Trophoblast cell (in vitro differentiated cells and primary cell): ENCODE measurements at regions not wholly inside any gene's neighbourhood (a gene's known extent, or its start where the extent isn't known, plus 50 kb on each side); places are given as distances from the start of the nearest gene placed in this dataset.
A peak's percentile ranks its signal among the peaks of the same experiment; 100 is the strongest.

Source experiments
- DNase-seq, 2 donors: peaks; one replicate each; pipeline ENCODE4 v3.0.0-alpha.2; 2016
- H2AFZ ChIP-seq: 2 replicates; pipeline ENCODE4 v1.6.1; 2013; ENCODE audit warnings: low read length, moderate library complexity, mild to moderate bottlenecking; ENCODE audit not compliant: insufficient read depth, poor library complexity
- H2AK5ac ChIP-seq: 2 replicates; pipeline ENCODE4 v1.6.1; 2013; ENCODE audit warnings: mild to moderate bottlenecking, low read length
- H2BK120ac ChIP-seq: 2 replicates; pipeline ENCODE4 v1.6.1; 2013; ENCODE audit warnings: low read length, mild to moderate bottlenecking, moderate library complexity; ENCODE audit not compliant: insufficient read depth, poor library complexity
- H2BK12ac ChIP-seq: 2 replicates; pipeline ENCODE4 v1.6.1; 2013; ENCODE audit warnings: mild to moderate bottlenecking, low read length, moderate library complexity
- H2BK5ac ChIP-seq: 2 replicates; pipeline ENCODE4 v1.6.1; 2013; ENCODE audit warnings: low read length, low read depth, moderate library complexity, mild to moderate bottlenecking; ENCODE audit not compliant: poor library complexity
- H3K14ac ChIP-seq: 2 replicates; pipeline ENCODE4 v1.6.1; 2013; ENCODE audit warnings: mild to moderate bottlenecking, low read length
- H3K18ac ChIP-seq: 2 replicates; pipeline ENCODE4 v1.6.1; 2013; ENCODE audit warnings: mild to moderate bottlenecking, low read length
- H3K23ac ChIP-seq: 2 replicates; pipeline ENCODE4 v1.6.1; 2013; ENCODE audit warnings: low read length
- H3K27ac ChIP-seq: 2 replicates; pipeline ENCODE4 v1.5.1; 2013; ENCODE audit warnings: low read depth, mild to moderate bottlenecking, inconsistent platforms, low read length, moderate library complexity
- H3K27me3 ChIP-seq: 2 replicates; pipeline ENCODE4 v1.6.1; 2013; ENCODE audit warnings: inconsistent platforms, mild to moderate bottlenecking, low read length, moderate library complexity; ENCODE audit not compliant: insufficient read depth
- H3K36me3 ChIP-seq, 2 experiments: 1 replicate in 1 of 2; 2 replicates in 1 of 2; pipeline ENCODE4 v1.6.1; 2013; ENCODE audit warnings: low read length in 2 of 2, mild to moderate bottlenecking in 2 of 2, moderate library complexity in 1 of 2; ENCODE audit not compliant: insufficient read depth in 2 of 2, control insufficient read depth in 1 of 2
- H3K4ac ChIP-seq: 2 replicates; pipeline ENCODE4 v1.6.1; 2013; ENCODE audit warnings: low read depth, mild to moderate bottlenecking, low read length, moderate library complexity
- H3K4me1 ChIP-seq, 2 experiments: 1 replicate in 1 of 2; 2 replicates in 1 of 2; pipeline ENCODE4 v1.6.1; 2013; ENCODE audit warnings: low read length in 2 of 2, mild to moderate bottlenecking in 2 of 2, moderate library complexity in 1 of 2; ENCODE audit not compliant: insufficient read depth in 2 of 2, control insufficient read depth in 1 of 2
- H3K4me2 ChIP-seq: 2 replicates; pipeline ENCODE4 v1.6.1; 2013; ENCODE audit warnings: inconsistent platforms, mild to moderate bottlenecking, low read length, moderate library complexity
- H3K4me3 ChIP-seq: 2 replicates; pipeline ENCODE4 v1.5.1; 2013; ENCODE audit warnings: mild to moderate bottlenecking, low read depth, low read length, inconsistent platforms
- H3K79me1 ChIP-seq: one replicate; pipeline ENCODE4 v1.6.1; 2013; ENCODE audit warnings: low read length
- H3K79me2 ChIP-seq: 2 replicates; pipeline ENCODE4 v1.6.1; 2013; ENCODE audit warnings: low read length, mild to moderate bottlenecking; ENCODE audit not compliant: control insufficient read depth, insufficient read depth, poor library complexity
- H3K9ac ChIP-seq: 2 replicates; pipeline ENCODE4 v1.6.1; 2013; ENCODE audit warnings: mild to moderate bottlenecking, low read length
- H3K9me3 ChIP-seq: 2 replicates; pipeline ENCODE4 v1.6.1; 2013; ENCODE audit warnings: low read depth, mild to moderate bottlenecking, control low read depth, inconsistent platforms, low read length; ENCODE audit not compliant: insufficient read depth
- H4K12ac ChIP-seq: 2 replicates; pipeline ENCODE4 v1.6.1; 2013; ENCODE audit warnings: low read depth, mild to moderate bottlenecking, low read length, moderate library complexity
- H4K8ac ChIP-seq: 2 replicates; pipeline ENCODE4 v1.6.1; 2013; ENCODE audit warnings: low read depth, mild to moderate bottlenecking, low read length, moderate library complexity
- H4K91ac ChIP-seq: one replicate; pipeline ENCODE4 v1.6.1; 2013; ENCODE audit warnings: low read depth, mild to moderate bottlenecking, low read length, moderate library complexity
- WGBS: extraction: QIAGEN DNeasy Blood & Tissue Kit; methylation state at CpG from one replicate; pipeline ENCODE4 v1.1.7; 2013; ENCODE audit warnings: missing lambda C conversion rate; ENCODE audit not compliant: insufficient read length, insufficient coverage; ENCODE audit errors: extremely low coverage; 5-methylcytosine and 5-hydroxymethylcytosine counted together

DNA sequence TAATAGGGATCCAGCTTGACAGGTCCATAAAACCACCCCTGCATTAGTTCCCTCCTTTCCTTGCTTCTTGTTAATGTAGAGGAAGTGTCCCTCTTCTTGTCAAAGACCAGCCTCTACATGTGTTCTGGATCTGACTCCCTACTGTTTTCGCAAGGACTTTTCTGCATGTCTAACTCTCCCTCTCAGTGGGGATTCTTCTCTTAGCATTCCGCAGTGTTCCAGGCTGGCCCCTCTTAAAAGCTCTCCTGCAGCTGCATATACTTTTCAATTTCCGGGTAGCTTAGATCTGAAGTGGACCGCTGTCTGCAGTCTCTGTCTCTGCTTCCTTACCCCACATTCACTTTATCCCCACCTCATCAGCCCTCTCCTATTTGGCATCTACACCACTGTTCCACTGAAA lies 96.1 kb upstream of the MAN1A1 start:
- H3K4ac ChIP-seq = no peak overlapping the region
- peak overlapping the region; percentile 12 for H3K14ac ChIP-seq
- H3K79me2 ChIP-seq = no peaks in the 10 kb centered on the region
- peaks cover 3 to 25% of the 10 kb centered on the region in 2 experiments for H3K4me1 ChIP-seq
- H2BK12ac ChIP-seq = peak overlapping the region; percentile 60
- no peak overlapping the region for H3K18ac ChIP-seq
- no peak overlapping the region for H2AK5ac ChIP-seq
- H3K79me1 ChIP-seq = peaks cover 19% of the 10 kb centered on the region
- no peaks in the 10 kb centered on the region for H3K36me3 ChIP-seq
- no peaks in the 10 kb centered on the region for H3K27me3 ChIP-seq
- peak overlapping the region; percentile 85 for H2BK5ac ChIP-seq
- peak overlapping the region; percentile 95 for H3K27ac ChIP-seq
- H4K91ac ChIP-seq = peak overlapping the region; percentile 28
- H3K9ac ChIP-seq = no peak overlapping the region
- H4K12ac ChIP-seq = no peak overlapping the region
- H3K4me3 ChIP-seq = no peak overlapping the region
- H4K8ac ChIP-seq = no peak overlapping the region
- H3K4me2 ChIP-seq = no peak overlapping the region
- WGBS = no CpG with 5 or more reads among the region's 4 CpGs
- H3K9me3 ChIP-seq = no peaks in the 10 kb centered on the region
- no peak for DNase-seq
- H2AFZ ChIP-seq = no peak overlapping the region
- peak overlapping the region; percentile 14 for H2BK120ac ChIP-seq
- no peak overlapping the region for H3K23ac ChIP-seq

DNA sequence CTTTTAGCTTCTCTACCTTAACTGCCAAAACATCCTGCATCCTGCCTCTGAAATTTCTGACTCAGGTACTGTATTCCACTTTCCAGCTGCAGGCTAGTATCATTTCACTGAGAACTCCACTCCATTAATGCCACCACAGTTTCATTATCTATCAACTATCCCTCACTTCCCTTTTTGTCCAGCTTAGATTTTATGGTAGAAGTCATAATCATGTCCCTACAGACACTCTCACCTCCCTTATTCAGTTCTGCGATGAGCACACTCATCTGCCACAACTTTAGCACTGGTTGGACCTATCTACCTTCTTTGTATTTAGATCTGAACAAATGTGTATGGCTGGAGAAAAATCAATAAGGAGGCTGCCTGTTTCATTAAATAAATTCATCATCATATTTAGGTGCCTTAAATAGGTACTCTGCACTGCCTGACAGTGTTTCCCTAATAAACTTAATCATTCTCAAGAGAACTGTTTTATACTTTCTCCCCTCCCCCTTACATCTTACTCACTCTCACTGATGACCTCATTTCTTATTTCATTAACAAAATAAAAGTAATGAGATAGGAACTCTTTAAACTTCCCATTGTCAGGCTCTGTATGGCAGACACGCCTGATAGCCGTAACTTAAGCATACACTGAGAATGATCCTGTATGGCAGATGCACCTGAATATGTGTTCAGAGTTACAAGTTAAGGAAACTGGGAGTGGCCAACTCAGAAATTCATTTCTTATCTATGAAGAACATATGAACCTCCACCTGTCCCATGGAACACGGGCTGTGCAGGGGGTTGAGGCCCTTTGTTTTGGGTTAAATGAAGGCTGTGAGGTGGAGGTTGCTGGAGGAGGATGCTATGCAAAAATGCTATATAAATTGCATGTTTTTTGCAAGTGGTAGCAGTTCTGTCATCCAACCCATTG lies 95.3 kb upstream of the MAN1A1 start:
- H3K4me3 ChIP-seq = no peak overlapping the region
- H2AK5ac ChIP-seq = no peak overlapping the region
- H4K8ac ChIP-seq = no peak overlapping the region
- peak overlapping the region; percentile 14 for H2BK120ac ChIP-seq
- peak overlapping the region; percentile 85 for H2BK5ac ChIP-seq
- H3K4ac ChIP-seq = no peak overlapping the region
- no peak overlapping the region for H3K23ac ChIP-seq
- no peak overlapping the region for H2AFZ ChIP-seq
- peaks cover 19% of the 10 kb centered on the region for H3K79me1 ChIP-seq
- H3K27ac ChIP-seq = peak overlapping the region; percentile 95
- WGBS = no CpG with 5 or more reads among the region's 4 CpGs
- peak overlapping the region; percentile 28 for H4K91ac ChIP-seq
- H3K4me1 ChIP-seq = peaks cover 3 to 25% of the 10 kb centered on the region in 2 experiments
- H3K18ac ChIP-seq = no peak overlapping the region
- H3K14ac ChIP-seq = no peak overlapping the region
- no peak overlapping the region for H4K12ac ChIP-seq
- H2BK12ac ChIP-seq = peak overlapping the region; percentile 88
- H3K9ac ChIP-seq = no peak overlapping the region
- DNase-seq = no peak
- H3K79me2 ChIP-seq = no peaks in the 10 kb centered on the region
- no peak overlapping the region for H3K4me2 ChIP-seq
- H3K27me3 ChIP-seq = no peaks in the 10 kb centered on the region
- no peaks in the 10 kb centered on the region for H3K36me3 ChIP-seq
- no peaks in the 10 kb centered on the region for H3K9me3 ChIP-seq

DNA sequence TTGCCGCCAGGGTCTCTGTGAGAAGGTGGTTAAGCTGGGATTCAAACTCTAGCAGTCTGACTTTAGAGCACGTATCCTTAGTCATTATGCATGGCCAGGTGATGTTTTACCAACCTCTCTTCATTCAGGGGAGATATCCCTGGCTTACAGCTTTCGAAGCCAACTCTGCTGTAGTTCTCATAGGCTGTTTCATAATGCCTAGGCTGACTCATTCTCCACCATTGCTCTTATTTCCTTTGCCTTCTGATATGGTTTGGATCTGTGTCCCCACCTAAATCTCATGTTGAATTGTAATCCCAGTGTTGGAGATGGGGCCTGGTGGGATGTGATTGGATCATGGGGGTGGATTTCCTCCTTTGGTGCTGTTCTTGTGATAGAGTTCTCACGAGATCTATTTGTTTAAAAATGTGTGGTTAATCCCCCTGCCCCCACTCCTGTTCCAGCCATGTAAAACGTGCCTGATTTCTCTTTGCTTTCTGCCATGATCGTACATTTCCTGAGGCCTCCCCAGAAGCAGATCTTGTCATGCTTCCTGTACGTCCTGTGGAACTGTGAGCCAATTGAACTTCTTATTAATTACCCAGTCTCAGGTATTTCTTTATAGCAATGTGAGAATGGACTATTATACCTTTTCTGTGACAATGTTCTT lies 94.6 kb upstream of the MAN1A1 start:
- H2BK12ac ChIP-seq = peak overlapping the region; percentile 46
- no CpG with 5 or more reads among the region's 7 CpGs for WGBS

DNA sequence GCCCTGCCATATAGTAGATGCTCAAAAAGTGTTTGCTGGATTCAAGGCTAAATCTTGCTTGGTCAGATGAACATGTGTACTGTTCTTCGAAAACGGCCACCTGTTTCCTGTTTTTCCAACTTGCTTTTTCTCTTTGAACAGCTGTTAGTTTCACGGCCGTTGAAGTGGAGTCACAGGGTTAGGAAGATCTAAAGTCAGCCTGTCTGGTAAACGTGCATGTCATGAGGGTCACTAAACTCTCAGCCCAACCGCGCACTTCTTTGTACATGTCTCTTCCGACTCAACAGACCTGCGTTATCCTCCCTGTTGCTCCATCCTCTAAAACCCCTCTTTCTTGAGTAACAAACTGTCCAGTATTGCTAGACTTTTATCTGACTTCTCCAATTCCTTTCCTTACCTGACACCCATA lies 93.2 kb upstream of the MAN1A1 start:
- Histone ChIP-seq H2AFZ (no peak overlapping the region), H3K4me2 (no peak overlapping the region), H4K12ac (no peak overlapping the region), H3K4me1 (peaks cover 0 to 18% of the 10 kb centered on the region in 2 experiments), H2AK5ac (no peak overlapping the region), H3K27ac (no peak overlapping the region), H3K4me3 (no peak overlapping the region), H3K27me3 (no peaks in the 10 kb centered on the region), H3K18ac (no peak overlapping the region), H2BK5ac (no peak overlapping the region), H3K9me3 (no peaks in the 10 kb centered on the region), H3K79me2 (no peaks in the 10 kb centered on the region), H2BK120ac (no peak overlapping the region), H2BK12ac (no peak overlapping the region), H4K8ac (no peak overlapping the region), H3K23ac (no peak overlapping the region), H3K79me1 (peaks cover 17% of the 10 kb centered on the region), H3K9ac (no peak overlapping the region), H3K36me3 (no peaks in the 10 kb centered on the region), H3K4ac (no peak overlapping the region), H3K14ac (no peak overlapping the region), H4K91ac (no peak overlapping the region)
- peak in 1 of 2 donors; percentile 36 for DNase-seq
- no CpG with 5 or more reads among the region's 9 CpGs for WGBS

More for the DNA sequence above, 94.6 kb upstream of the MAN1A1 start:
- Histone ChIP-seq H3K27me3 (no peaks in the 10 kb centered on the region), H4K91ac (peak overlapping the region; percentile 19), H3K4me1 (peaks cover 2 to 21% of the 10 kb centered on the region in 2 experiments), H2AFZ (no peak overlapping the region), H3K23ac (no peak overlapping the region), H3K14ac (no peak overlapping the region), H3K79me1 (peaks cover 16% of the 10 kb centered on the region), H2AK5ac (no peak overlapping the region), H4K8ac (no peak overlapping the region), H4K12ac (no peak overlapping the region), H2BK120ac (peak overlapping the region; percentile 20), H3K9me3 (no peaks in the 10 kb centered on the region), H3K4ac (no peak overlapping the region), H3K36me3 (no peaks in the 10 kb centered on the region), H3K4me2 (no peak overlapping the region), H3K4me3 (no peak overlapping the region), H2BK5ac (no peak overlapping the region), H3K27ac (no peak overlapping the region), H3K9ac (no peak overlapping the region), H3K79me2 (no peaks in the 10 kb centered on the region), H3K18ac (no peak overlapping the region)
- DNase-seq = peak in 1 of 2 donors; percentile 30
